ENCODE measurements at regions not wholly inside any gene's neighbourhood (a gene's known extent, or its start where the extent isn't known, plus 50 kb on each side); places are given as distances from the start of the nearest gene placed in this dataset.

- peak; percentile 22 for DNase-seq (ENCODE audit: low read depth, low spot score)
- no peak overlapping the region for H3K4me3 ChIP-seq (ENCODE audit: low read length)
Observed at GRCh38 chr5:152514827-152515397, 109.8 kb upstream of the NMUR2 start.

GRCh38 chr5:152523964-152524363 lies 118.9 kb upstream of the NMUR2 start:
- no peak for DNase-seq (ENCODE audit: low read depth, low spot score)
- H3K4me3 ChIP-seq (ENCODE audit: low read length): no peak overlapping the region

- no peak for DNase-seq (ENCODE audit: low read depth, low spot score)
- no peak overlapping the region for H3K4me3 ChIP-seq (ENCODE audit: low read length)
Observed at GRCh38 chr5:152527358-152528052, 122.4 kb upstream of the NMUR2 start.

GRCh38 chr5:152529440-152529839 lies 124.4 kb upstream of the NMUR2 start:
- DNase-seq (ENCODE audit: low read depth, low spot score): no peak
- no peak overlapping the region for H3K4me3 ChIP-seq (ENCODE audit: low read length)

DNA sequence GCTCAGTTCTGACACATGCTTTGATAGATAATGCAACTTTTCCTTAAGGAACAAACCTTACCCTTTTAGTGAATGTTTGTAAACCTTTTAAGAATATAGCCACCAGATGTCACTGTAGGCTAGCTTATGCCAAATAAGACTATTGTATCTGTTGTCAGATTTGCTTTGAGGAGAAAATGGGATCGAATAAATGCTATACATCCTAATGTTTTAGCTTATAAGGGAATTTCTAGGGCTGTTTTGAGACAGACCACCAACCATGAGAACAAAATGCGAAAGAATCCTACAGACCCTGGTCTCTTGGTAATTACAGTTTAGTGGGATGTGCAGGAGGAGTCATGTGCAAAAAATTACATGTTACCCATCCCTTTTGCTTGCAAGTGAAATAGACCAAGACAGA lies 127.6 kb upstream of the NMUR2 start:
- no peak overlapping the region for H3K4me3 ChIP-seq (ENCODE audit: low read length)
- peak; percentile 52 for DNase-seq (ENCODE audit: low read depth, low spot score)

- H3K4me3 ChIP-seq (ENCODE audit: low read length): no peak overlapping the region
- no peak for DNase-seq (ENCODE audit: low read depth, low spot score)
Observed at GRCh38 chr5:152534641-152535040, 129.6 kb upstream of the NMUR2 start.

- no peak for DNase-seq (ENCODE audit: low read depth, low spot score)
- H3K4me3 ChIP-seq (ENCODE audit: low read length): no peak overlapping the region
Observed at GRCh38 chr5:152542741-152543140, 137.7 kb upstream of the NMUR2 start.

GRCh38 chr5:152546493-152546892 lies 141.4 kb upstream of the NMUR2 start:
- DNase-seq (ENCODE audit: low read depth, low spot score): no peak
- no peak overlapping the region for H3K4me3 ChIP-seq (ENCODE audit: low read length)

GRCh38 chr5:152547202-152547601 lies 142.1 kb upstream of the NMUR2 start:
- H3K4me3 ChIP-seq (ENCODE audit: low read length): no peak overlapping the region
- DNase-seq (ENCODE audit: low read depth, low spot score): no peak

- no peak for DNase-seq (ENCODE audit: low read depth, low spot score)
- no peak overlapping the region for H3K4me3 ChIP-seq (ENCODE audit: low read length)
Observed at GRCh38 chr5:152549709-152550108, 144.6 kb upstream of the NMUR2 start.

DNA sequence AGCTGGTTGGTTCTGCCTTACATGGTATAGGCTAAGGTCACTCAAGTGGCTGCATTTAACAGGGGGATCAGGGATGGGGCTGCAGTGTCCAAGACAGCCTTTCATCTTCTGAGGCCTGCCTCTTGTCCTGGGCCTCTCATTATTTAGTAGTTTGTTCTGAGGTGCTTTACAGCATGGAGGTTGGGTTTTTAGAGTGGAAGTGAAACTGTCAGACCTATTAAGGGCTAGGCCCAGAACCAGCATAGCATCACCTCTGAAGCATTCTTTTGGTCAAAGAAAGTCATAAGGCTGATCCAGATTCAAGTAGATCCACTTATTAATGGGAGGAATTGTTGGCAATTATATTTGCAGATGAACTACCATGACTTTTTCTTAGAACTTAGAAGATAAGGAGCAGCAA lies 146.0 kb upstream of the NMUR2 start:
- DNase-seq (ENCODE audit: low read depth, low spot score): no peak
- no peak overlapping the region for H3K4me3 ChIP-seq (ENCODE audit: low read length)

GRCh38 chr5:152556784-152557183 lies 151.7 kb upstream of the NMUR2 start:
- H3K4me3 ChIP-seq (ENCODE audit: low read length): no peak overlapping the region
- no peak for DNase-seq (ENCODE audit: low read depth, low spot score)

DNA sequence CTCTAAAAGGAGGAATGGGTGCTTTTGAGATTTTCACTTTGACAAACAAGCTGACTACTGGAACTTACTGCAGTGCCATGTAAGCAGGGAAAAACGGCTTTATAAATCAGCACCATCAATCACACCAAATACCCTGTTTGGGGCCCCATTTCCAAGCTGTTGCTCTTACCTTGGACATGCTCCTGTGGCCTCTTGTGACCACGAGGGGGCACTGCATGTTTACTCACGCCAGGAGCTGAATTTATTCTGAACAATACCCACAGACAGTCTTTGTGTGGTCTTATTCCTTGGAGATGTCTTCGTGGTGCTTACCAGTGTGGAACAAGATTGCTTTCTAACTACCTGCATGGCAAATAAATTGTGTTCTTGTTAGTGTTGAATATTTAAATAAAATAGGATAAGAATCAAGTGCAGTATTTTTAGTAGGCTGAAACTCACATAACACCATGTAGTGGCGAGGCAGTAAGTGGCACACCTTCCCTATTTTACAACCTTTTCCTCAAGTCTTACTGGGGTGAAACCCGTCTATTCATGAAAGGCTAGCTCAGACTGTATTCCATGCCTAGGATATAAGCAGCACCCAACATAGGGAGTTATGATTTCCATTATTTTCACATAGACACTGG lies 155.5 kb upstream of the NMUR2 start:
- H3K4me3 ChIP-seq (ENCODE audit: low read length): no peak overlapping the region
- DNase-seq (ENCODE audit: low read depth, low spot score): peak; percentile 41

DNA sequence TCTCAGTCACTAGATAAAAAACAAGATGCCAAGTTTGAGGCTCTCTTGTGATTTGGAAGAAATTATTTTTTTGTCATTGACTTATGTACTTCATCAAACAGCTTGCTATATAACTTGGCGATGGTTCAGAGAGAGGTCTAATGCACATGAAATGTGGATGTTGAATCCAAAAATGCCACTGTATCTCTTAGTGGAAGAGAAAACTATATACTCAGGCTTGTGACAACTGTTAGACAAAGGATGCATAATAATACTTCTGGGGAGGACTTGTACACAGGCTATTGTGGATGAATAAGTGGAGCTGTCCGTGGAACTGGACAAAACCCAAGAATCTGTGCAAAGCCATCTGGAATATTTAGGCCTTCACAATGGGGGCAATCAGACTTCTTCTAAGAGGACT lies 162.9 kb upstream of the NMUR2 start:
- H3K4me3 ChIP-seq (ENCODE audit: low read length): no peak overlapping the region
- no peak for DNase-seq (ENCODE audit: low read depth, low spot score)

DNA sequence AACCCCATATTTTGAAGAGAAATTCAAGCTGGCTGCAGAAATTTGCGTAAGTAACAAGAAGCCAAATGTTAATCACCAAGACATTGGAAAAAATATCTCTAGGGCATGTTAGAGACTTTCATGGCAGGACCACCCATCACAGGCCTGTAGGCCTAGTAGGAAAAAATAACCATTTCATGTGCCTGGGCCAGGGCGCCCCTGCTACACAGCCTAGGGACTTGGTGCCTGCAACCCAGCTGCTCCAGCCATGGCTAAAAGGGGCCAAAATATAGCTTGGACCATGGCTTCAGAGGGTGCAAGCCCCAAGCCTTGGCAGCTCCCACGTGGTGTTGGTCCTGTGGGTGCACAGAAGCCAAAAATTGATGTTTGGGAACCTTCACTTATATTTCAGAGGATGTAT lies 167.7 kb upstream of the NMUR2 start:
- no peak overlapping the region for H3K4me3 ChIP-seq (ENCODE audit: low read length)
- no peak for DNase-seq (ENCODE audit: low read depth, low spot score)

- no peak overlapping the region for H3K4me3 ChIP-seq (ENCODE audit: low read length)
- no peak for DNase-seq (ENCODE audit: low read depth, low spot score)
Observed at GRCh38 chr5:152584103-152584502, 179.0 kb upstream of the NMUR2 start.

- no peak for DNase-seq (ENCODE audit: low read depth, low spot score)
- H3K4me3 ChIP-seq (ENCODE audit: low read length): no peak overlapping the region
Observed at GRCh38 chr5:152592416-152592815, 187.3 kb upstream of the NMUR2 start.

DNA sequence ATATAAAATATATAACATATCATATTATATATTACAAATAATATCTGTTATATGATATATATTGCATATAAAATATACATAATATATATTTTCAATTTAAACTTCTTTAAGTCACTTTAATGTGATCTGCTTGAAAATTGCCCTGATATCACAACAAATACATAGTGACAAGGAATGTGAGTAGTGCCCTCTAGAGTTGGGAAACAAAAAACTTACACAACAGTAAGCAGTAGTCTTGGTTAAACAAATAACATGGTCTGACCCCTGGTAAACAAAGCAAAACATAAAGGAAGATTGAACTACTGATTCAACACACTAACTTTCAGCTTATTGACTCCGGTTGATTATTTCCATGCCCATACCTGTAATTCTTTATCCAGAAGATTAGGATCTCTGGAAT lies 188.3 kb upstream of the NMUR2 start:
- no peak overlapping the region for H3K4me3 ChIP-seq (ENCODE audit: low read length)
- peak; percentile 4 for DNase-seq (ENCODE audit: low read depth, low spot score)

- no peak for DNase-seq (ENCODE audit: low read depth, low spot score)
- H3K4me3 ChIP-seq (ENCODE audit: low read length): no peak overlapping the region
Observed at GRCh38 chr5:152595405-152595804, 190.3 kb upstream of the NMUR2 start.

- DNase-seq (ENCODE audit: low read depth, low spot score): no peak
Observed at GRCh38 chr5:152599096-152599495, 194.0 kb upstream of the NMUR2 start.

More at GRCh38 chr5:152599096-152599495, 194.0 kb upstream of the NMUR2 start:
- no peak overlapping the region for H3K4me3 ChIP-seq (ENCODE audit: low read length)

Data from Jurkat, Clone E6-1 (cell line).